ENCODE measurements at regions not wholly inside any gene's neighbourhood (a gene's known extent, or its start where the extent isn't known, plus 50 kb on each side); places are given as distances from the start of the nearest gene placed in this dataset.

DNA sequence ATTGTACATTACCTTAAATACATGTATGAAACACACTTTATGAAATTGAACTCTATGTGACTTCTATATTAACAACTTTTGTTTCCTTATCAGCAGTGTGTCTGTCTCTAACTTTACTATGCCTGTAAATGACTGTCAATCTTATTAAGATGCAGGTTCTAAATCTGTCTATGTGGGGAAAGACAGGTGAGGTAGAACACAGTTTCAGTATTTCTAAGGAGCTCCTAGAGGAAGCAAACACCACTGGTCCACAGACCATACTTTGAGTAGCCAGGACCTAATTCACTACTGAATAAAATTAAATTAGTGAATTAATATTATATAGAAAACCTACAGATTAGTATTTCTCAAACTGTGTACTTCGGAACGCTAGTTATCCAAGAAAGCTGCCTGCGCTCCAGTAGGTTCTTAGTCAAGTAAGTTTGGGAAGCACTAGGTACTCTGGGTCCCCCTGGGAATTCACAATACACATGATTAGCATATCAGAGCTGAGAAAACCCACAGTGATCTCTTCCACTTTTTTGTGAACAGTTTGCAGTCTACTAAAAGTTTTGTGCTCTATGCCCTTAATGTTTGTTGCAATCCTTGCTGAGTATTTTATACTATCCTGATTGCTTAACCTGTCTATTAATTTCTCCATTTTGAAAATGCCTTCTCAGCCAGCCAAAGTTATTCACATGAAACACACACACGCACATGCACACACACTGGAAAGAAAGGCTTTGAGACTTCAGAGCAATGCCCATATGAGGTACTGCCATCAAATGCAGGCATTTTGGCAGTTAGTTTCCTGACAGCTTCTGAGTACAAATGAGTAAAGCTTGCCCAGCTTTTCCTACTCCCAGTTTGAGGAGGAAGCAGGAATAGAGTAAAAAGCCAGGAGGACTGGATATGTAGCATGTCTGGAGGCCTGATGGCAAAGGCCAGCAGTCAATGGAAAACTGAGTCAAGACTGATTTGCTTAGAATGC lies 133.6 kb upstream of the CPEB2 start:
- TF ChIP-seq, protein P1, sequence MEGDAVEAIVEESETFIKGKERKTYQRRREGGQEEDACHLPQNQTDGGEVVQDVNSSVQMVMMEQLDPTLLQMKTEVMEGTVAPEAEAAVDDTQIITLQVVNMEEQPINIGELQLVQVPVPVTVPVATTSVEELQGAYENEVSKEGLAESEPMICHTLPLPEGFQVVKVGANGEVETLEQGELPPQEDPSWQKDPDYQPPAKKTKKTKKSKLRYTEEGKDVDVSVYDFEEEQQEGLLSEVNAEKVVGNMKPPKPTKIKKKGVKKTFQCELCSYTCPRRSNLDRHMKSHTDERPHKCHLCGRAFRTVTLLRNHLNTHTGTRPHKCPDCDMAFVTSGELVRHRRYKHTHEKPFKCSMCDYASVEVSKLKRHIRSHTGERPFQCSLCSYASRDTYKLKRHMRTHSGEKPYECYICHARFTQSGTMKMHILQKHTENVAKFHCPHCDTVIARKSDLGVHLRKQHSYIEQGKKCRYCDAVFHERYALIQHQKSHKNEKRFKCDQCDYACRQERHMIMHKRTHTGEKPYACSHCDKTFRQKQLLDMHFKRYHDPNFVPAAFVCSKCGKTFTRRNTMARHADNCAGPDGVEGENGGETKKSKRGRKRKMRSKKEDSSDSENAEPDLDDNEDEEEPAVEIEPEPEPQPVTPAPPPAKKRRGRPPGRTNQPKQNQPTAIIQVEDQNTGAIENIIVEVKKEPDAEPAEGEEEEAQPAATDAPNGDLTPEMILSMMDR (IDR thresholded peaks at IDR 0.05) = no peak
- no peak for TF ChIP-seq EP300 (IDR thresholded peaks at IDR 0.05)
- no peak for TF ChIP-seq POLR2A (IDR thresholded peaks at IDR 0.05; ENCODE audit: low read depth)
- peak in 1 of 2 donors; percentile 6 for TF ChIP-seq POLR2AphosphoS5 (IDR thresholded peaks at IDR 0.05)

Measured in esophagus muscularis mucosa (tissue), 4 donors.